IMR-90 (cell line): ENCODE measurements at regions not wholly inside any gene's neighbourhood (a gene's known extent, or its start where the extent isn't known, plus 50 kb on each side); places are given as distances from the start of the nearest gene placed in this dataset.

Source experiments
- ATAC-seq: fragments of 200-7000 bp; cut with Tn5 transposase; 2 replicates; pipeline ENCODE4 v1.9.1; 2020; ENCODE audit warnings: low read depth, mild to moderate bottlenecking, moderate library complexity
- BruUV-seq: library from RNA; stranded (reverse); fragments of 400-500 nt; replicated peaks from 2 replicates; lab custom pipeline; 2021; lab: Mats Ljungman, UMichigan
- CTCF ChIA-PET: fragments of 300-600 bp; formaldehyde crosslinking; extraction: SDS; loops from one replicate; lab custom pipeline; 2021; ENCODE audit warnings: antibody characterized with exemption; lab: Yijun Ruan, JAX
- POLR2A ChIA-PET: fragments of 300-600 bp; sonication (Branson Sonifier 250); formaldehyde crosslinking; loops from one replicate; lab custom pipeline; 2022; ENCODE audit warnings: antibody characterized with exemption; ENCODE audit not compliant: unreplicated experiment; lab: Charles Lee
- DNase-seq: peaks from one replicate; pipeline ENCODE4 v3.0.0; 2013
- H2AFZ ChIP-seq: replicated peaks from 2 replicates; pipeline ENCODE3; 2013; ENCODE audit warnings: low read length, mild to moderate bottlenecking; ENCODE audit not compliant: poor library complexity
- H2AK5ac ChIP-seq: 2 replicates; pipeline ENCODE4 v1.6.1; 2013; ENCODE audit warnings: low read depth, low read length, inconsistent platforms
- H2AK9ac ChIP-seq: replicated peaks from 2 replicates; pipeline ENCODE3; 2013; ENCODE audit warnings: mild to moderate bottlenecking, low read depth, low read length, moderate library complexity; ENCODE audit not compliant: poor library complexity
- H2BK120ac ChIP-seq: 2 replicates; pipeline ENCODE4 v1.6.1; 2013; ENCODE audit warnings: low read depth, low read length, inconsistent platforms
- H2BK15ac ChIP-seq: 3 replicates; pipeline ENCODE4 v1.6.1; 2013; ENCODE audit warnings: low read depth, low read length, inconsistent platforms
- H2BK20ac ChIP-seq: 2 replicates; pipeline ENCODE4 v1.6.1; 2013; ENCODE audit warnings: low read depth, mild to moderate bottlenecking, inconsistent platforms, low read length, moderate library complexity
- H2BK5ac ChIP-seq: 2 replicates; pipeline ENCODE4 v1.6.1; 2013; ENCODE audit warnings: mild to moderate bottlenecking, low read depth, low read length, inconsistent platforms; ENCODE audit not compliant: poor library complexity, severe bottlenecking
- H3K14ac ChIP-seq: replicated peaks from 2 replicates; pipeline ENCODE4 v1.6.1; 2013; ENCODE audit warnings: low read depth, low read length, inconsistent platforms
- H3K18ac ChIP-seq: 2 replicates; pipeline ENCODE4 v1.6.1; 2013; ENCODE audit warnings: low read depth, low read length, control low read depth
- H3K23ac ChIP-seq: 2 replicates; pipeline ENCODE4 v1.6.1; 2013; ENCODE audit warnings: low read depth, low read length, inconsistent platforms
- H3K27ac ChIP-seq: 2 replicates; pipeline ENCODE4 v1.5.1; 2013; ENCODE audit warnings: mild to moderate bottlenecking, control low read depth, low read length; ENCODE audit not compliant: insufficient read depth
- H3K27me3 ChIP-seq: 2 replicates; pipeline ENCODE4 v1.6.1; 2013; ENCODE audit warnings: low read length; ENCODE audit not compliant: control insufficient read depth, insufficient read depth
- H3K36me3 ChIP-seq: 2 replicates; pipeline ENCODE4 v1.6.1; 2013; ENCODE audit warnings: low read length, mixed read lengths; ENCODE audit not compliant: control insufficient read depth, insufficient read depth
- H3K4ac ChIP-seq: 2 replicates; pipeline ENCODE4 v1.6.1; 2013; ENCODE audit warnings: low read depth, low read length, inconsistent platforms
- H3K4me1 ChIP-seq: 2 replicates; pipeline ENCODE4 v1.6.1; 2013; ENCODE audit warnings: low read length, mixed read lengths; ENCODE audit not compliant: control insufficient read depth, insufficient read depth
- H3K4me2 ChIP-seq: 2 replicates; pipeline ENCODE4 v1.6.1; 2013; ENCODE audit warnings: low read depth, mild to moderate bottlenecking, control low read depth, low read length, moderate library complexity
- H3K4me3 ChIP-seq: 2 replicates; pipeline ENCODE4 v1.5.1; 2013; ENCODE audit warnings: low read depth, mild to moderate bottlenecking, control low read depth, low read length, moderate library complexity; ENCODE audit not compliant: insufficient read depth
- H3K56ac ChIP-seq: 2 replicates; pipeline ENCODE4 v1.6.1; 2013; ENCODE audit warnings: low read length, inconsistent platforms; ENCODE audit not compliant: insufficient read depth; ENCODE audit errors: extremely low read depth
- H3K79me1 ChIP-seq, 2 experiments: 2 replicates each; pipeline ENCODE4 v1.6.1; 2013; ENCODE audit warnings: low read length in 2 of 2, inconsistent platforms in 1 of 2, low read depth in 1 of 2
- H3K9ac ChIP-seq: 2 replicates; pipeline ENCODE4 v1.6.1; 2013; ENCODE audit warnings: low read depth, low read length, control low read depth
- H3K9me1 ChIP-seq: 2 replicates; pipeline ENCODE4 v1.6.1; 2013; ENCODE audit warnings: low read length, inconsistent platforms; ENCODE audit not compliant: insufficient read depth
- H3K9me3 ChIP-seq: 2 replicates; pipeline ENCODE4 v1.6.1; 2013; ENCODE audit warnings: low read length; ENCODE audit not compliant: control insufficient read depth, insufficient read depth
- H4K20me1 ChIP-seq: 2 replicates; pipeline ENCODE4 v1.6.1; 2013; ENCODE audit warnings: low read length, inconsistent platforms; ENCODE audit not compliant: insufficient read depth
- H4K5ac ChIP-seq: 2 replicates; pipeline ENCODE4 v1.6.1; 2013; ENCODE audit warnings: mild to moderate bottlenecking, low read depth, low read length, control low read depth
- H4K8ac ChIP-seq, 2 experiments: 2 replicates each; pipeline ENCODE4 v1.6.1; 2013; ENCODE audit warnings: low read depth in 2 of 2, low read length in 2 of 2, control low read depth in 1 of 2, inconsistent platforms in 1 of 2
- H4K91ac ChIP-seq: 2 replicates; pipeline ENCODE4 v1.6.1; 2013; ENCODE audit warnings: low read depth, low read length, inconsistent platforms; ENCODE audit not compliant: insufficient read depth
- BHLHE40 ChIP-seq: fragments of 150-350 bp; IDR thresholded peaks from 2 replicates; pipeline ENCODE4 v1.6.1; 2016; ENCODE audit warnings: mild to moderate bottlenecking, low read depth, low read length
- CHD1 ChIP-seq: IDR thresholded peaks from 2 replicates; pipeline ENCODE4 v1.6.1; 2012; ENCODE audit warnings: low read depth, low read length, improper control_type of control experiment
- FOS ChIP-seq: fragments of 150-350 bp; IDR thresholded peaks from 2 replicates; pipeline ENCODE4 v1.6.1; 2016; ENCODE audit warnings: low read depth, low read length
- MAFK ChIP-seq: IDR thresholded peaks from 2 replicates; pipeline ENCODE4 v1.6.1; 2012; ENCODE audit warnings: low read depth, low read length, improper control_type of control experiment
- POLR2A ChIP-seq: IDR thresholded peaks from 2 replicates; pipeline ENCODE4 v1.6.1; 2012; ENCODE audit warnings: mild to moderate bottlenecking, low read depth, low read length
- RAD21 ChIP-seq: IDR thresholded peaks from 2 replicates; pipeline ENCODE4 v1.6.1; 2012; ENCODE audit warnings: low read length, improper control_type of control experiment
- RCOR1 ChIP-seq: IDR thresholded peaks from 2 replicates; pipeline ENCODE4 v1.6.1; 2012; ENCODE audit warnings: mild to moderate bottlenecking, low read length, improper control_type of control experiment; ENCODE audit not compliant: insufficient replicate concordance
- RFX5 ChIP-seq: IDR thresholded peaks from 2 replicates; pipeline ENCODE4 v1.8.0; 2012; ENCODE audit warnings: low read depth, mild to moderate bottlenecking, low read length, moderate library complexity
- SMC3 ChIP-seq: fragments of 150-350 bp; IDR thresholded peaks from 2 replicates; pipeline ENCODE4 v1.6.1; 2016; ENCODE audit warnings: low read depth, mild to moderate bottlenecking, antibody characterized with exemption, low read length, moderate library complexity
- WGBS, 2 experiments: methylation state at CpG; one replicate each; pipeline versions ENCODE4 v1.1.5 to v1.1.7; 2013; ENCODE audit warnings: missing lambda C conversion rate in 2 of 2; ENCODE audit not compliant: insufficient read length in 1 of 2; ENCODE audit errors: extremely low coverage in 2 of 2; 5-methylcytosine and 5-hydroxymethylcytosine counted together
- dilution Hi-C: fragments of 300-500 bp; cut with HindIII; formaldehyde crosslinking; loops from one replicate; pipeline ENCODE4 v1.14.3; 2018; ENCODE audit warnings: low sequenced_read_pairs; ENCODE audit not compliant: unreplicated experiment
- in situ Hi-C: fragments of 300-500 bp; cut with MboI; formaldehyde crosslinking; loops from 3 replicates; pipeline ENCODE4 v1.14.3; 2019; ENCODE audit warnings: low sequenced_read_pairs, inconsistent platforms, mixed read lengths
- intact Hi-C: fragments of 100-400 bp; cut with micrococcal nuclease; formaldehyde crosslinking; loops from 2 replicates; pipeline ENCODE4 v1.10.0; 2022
- TF ChIP-seq, protein P1 (sequence below): fragments of 150-350 bp; IDR thresholded peaks from 2 replicates; pipeline ENCODE4 v1.6.1; 2017; ENCODE audit warnings: mild to moderate bottlenecking, antibody characterized with exemption, low read length, low read depth
- TF ChIP-seq, protein P2 (sequence below): conservative IDR thresholded peaks from 2 replicates; pipeline ENCODE4 v1.5.1; 2012; ENCODE audit warnings: mild to moderate bottlenecking, low read depth, low read length, improper control_type of control experiment
- TF ChIP-seq, protein P3 (sequence below): fragments of 150-350 bp; IDR thresholded peaks from 2 replicates; pipeline ENCODE4 v1.6.1; 2016; ENCODE audit warnings: low read depth, mild to moderate bottlenecking, low read length, moderate library complexity, borderline replicate concordance

DNA sequence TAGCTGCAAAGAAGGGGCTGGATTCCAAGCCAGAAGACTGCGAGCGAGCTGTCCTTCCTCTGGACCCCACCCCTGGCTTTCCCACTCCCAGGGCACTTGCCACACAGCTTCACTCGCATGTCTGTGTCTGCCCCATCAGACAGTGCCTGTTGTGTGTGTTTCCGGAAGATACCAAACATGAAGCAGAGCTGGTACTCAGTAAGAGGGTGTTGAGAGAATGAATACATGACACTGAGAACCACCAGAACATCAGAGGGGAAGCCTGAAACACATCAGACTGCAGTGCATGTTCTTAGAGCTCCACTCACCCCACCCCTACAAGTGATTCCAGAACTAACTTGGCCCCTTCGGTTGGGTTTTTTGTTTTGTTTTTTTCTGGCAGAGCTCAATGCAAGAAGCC is 181.5 kb downstream of the TTC32 start:
- H2AK9ac ChIP-seq, result no peak overlapping the region
- TF ChIP-seq SMC3 (no peak), POLR2A (no peak), RFX5 (no peak), BHLHE40 (no peak), CHD1 (no peak), MAFK (no peak), RCOR1 (no peak), FOS (no peak), RAD21 (no peak)
- TF ChIP-seq, protein P1, sequence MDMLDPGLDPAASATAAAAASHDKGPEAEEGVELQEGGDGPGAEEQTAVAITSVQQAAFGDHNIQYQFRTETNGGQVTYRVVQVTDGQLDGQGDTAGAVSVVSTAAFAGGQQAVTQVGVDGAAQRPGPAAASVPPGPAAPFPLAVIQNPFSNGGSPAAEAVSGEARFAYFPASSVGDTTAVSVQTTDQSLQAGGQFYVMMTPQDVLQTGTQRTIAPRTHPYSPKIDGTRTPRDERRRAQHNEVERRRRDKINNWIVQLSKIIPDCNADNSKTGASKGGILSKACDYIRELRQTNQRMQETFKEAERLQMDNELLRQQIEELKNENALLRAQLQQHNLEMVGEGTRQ, result no peak
- TF ChIP-seq, protein P2, sequence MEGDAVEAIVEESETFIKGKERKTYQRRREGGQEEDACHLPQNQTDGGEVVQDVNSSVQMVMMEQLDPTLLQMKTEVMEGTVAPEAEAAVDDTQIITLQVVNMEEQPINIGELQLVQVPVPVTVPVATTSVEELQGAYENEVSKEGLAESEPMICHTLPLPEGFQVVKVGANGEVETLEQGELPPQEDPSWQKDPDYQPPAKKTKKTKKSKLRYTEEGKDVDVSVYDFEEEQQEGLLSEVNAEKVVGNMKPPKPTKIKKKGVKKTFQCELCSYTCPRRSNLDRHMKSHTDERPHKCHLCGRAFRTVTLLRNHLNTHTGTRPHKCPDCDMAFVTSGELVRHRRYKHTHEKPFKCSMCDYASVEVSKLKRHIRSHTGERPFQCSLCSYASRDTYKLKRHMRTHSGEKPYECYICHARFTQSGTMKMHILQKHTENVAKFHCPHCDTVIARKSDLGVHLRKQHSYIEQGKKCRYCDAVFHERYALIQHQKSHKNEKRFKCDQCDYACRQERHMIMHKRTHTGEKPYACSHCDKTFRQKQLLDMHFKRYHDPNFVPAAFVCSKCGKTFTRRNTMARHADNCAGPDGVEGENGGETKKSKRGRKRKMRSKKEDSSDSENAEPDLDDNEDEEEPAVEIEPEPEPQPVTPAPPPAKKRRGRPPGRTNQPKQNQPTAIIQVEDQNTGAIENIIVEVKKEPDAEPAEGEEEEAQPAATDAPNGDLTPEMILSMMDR, result no peak
- TF ChIP-seq, protein P3, sequence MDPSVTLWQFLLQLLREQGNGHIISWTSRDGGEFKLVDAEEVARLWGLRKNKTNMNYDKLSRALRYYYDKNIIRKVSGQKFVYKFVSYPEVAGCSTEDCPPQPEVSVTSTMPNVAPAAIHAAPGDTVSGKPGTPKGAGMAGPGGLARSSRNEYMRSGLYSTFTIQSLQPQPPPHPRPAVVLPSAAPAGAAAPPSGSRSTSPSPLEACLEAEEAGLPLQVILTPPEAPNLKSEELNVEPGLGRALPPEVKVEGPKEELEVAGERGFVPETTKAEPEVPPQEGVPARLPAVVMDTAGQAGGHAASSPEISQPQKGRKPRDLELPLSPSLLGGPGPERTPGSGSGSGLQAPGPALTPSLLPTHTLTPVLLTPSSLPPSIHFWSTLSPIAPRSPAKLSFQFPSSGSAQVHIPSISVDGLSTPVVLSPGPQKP, result no peak
- DNase-seq (no peak), ATAC-seq (no peak)
- no peaks in the 10 kb centered on the region for H3K27me3 ChIP-seq
- no peak overlapping the region for H4K5ac ChIP-seq
- H4K91ac ChIP-seq, result no peak overlapping the region
- no peaks in the 10 kb centered on the region for H3K36me3 ChIP-seq
- H2BK20ac ChIP-seq, result no peak overlapping the region
- no peaks in the 10 kb centered on the region for H3K9me3 ChIP-seq
- H3K23ac ChIP-seq, result no peak overlapping the region
- peaks cover 2% of the 10 kb centered on the region for H3K4me1 ChIP-seq
- CTCF ChIA-PET, result interaction anchor here (1.5 kb wide), 1 partner anchor 14 kb away, joined by 4 read pairs; no protein-coding TSS in a partner anchor
- dilution Hi-C loops (no loop called here), in situ Hi-C loops (no loop called here), intact Hi-C loops (no loop called here)
- WGBS, 2 experiments, result no CpG with 5 or more reads among the region's 5 CpGs
- H3K14ac ChIP-seq, result no peak overlapping the region
- H3K4me2 ChIP-seq, result no peak overlapping the region
- no peaks in the 10 kb centered on the region for H4K20me1 ChIP-seq
- H2BK120ac ChIP-seq, result no peak overlapping the region
- H2BK15ac ChIP-seq, result no peak overlapping the region
- H4K8ac ChIP-seq, result no peak overlapping the region
- H3K9ac ChIP-seq, result no peak overlapping the region
- H3K27ac ChIP-seq, result no peak overlapping the region
- no peak overlapping the region for H3K56ac ChIP-seq
- BruUV-seq, result no TSS peak
- no peak overlapping the region for H2AFZ ChIP-seq
- no peak overlapping the region for H2AK5ac ChIP-seq
- no peak overlapping the region for H3K4me3 ChIP-seq
- no peak overlapping the region for H3K18ac ChIP-seq
- POLR2A ChIA-PET, result no interaction called here
- H3K9me1 ChIP-seq, result no peaks in the 10 kb centered on the region
- no peak overlapping the region for H3K4ac ChIP-seq
- no peaks in the 10 kb centered on the region for H3K79me1 ChIP-seq
- H2BK5ac ChIP-seq, result no peak overlapping the region
